ENCODE measurements at regions not wholly inside any gene's neighbourhood (a gene's known extent, or its start where the extent isn't known, plus 50 kb on each side); places are given as distances from the start of the nearest gene placed in this dataset.
"Not testable (repeated sequence)": the region's sequence is repeated elsewhere in the genome, so short reads cannot be mapped to it uniquely, and the experiment has no call there.

DNA sequence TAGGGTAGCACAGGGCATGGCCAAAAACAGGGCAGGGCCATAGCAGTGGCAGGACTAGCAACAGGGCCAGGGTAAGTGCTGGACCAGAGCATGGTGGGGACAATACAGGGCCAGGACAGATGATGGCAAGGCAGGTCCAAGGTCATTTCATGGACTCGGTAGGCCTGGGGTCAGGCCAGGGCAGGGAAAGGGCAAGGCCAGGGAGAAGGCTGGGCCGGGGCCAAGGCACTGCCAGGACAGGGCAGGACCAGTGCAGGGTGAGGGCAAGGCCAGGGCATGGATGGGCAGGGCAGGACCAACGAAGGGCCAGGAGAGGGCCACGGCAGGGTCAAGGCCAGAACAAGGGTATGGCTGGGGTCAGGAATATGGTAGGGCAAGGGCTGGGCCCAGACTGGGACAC, 407.6 kb downstream of the ZNF33B start:
- DNase-seq, ATAC-seq: not testable (repeated sequence)

DNA sequence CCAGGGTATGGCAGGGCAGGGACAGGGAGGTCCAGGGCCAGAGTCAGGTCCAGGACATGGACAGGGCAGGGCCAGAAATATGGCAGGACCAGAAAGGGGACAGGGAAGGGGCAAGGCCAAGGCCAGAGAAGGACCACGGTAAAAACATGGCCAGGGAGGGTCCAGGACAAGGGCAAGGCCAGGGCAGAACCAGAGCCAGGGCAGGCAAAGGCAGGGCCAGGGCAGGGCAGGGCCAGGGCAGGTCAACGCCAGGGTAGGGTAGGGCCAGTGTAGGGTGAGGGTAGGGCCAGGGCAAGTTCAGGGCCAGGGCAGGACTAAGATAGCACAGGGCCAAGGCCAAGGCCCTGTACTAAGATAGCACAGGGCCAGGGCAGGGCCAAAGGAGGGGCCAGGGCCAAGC, 408.3 kb downstream of the ZNF33B start:
- intact Hi-C loops (cut with micrococcal nuclease); DNase-seq; ATAC-seq: not testable (repeated sequence)

More for the DNA sequence above, 407.6 kb downstream of the ZNF33B start:
- intact Hi-C loops (cut with micrococcal nuclease): not testable (repeated sequence)

DNA sequence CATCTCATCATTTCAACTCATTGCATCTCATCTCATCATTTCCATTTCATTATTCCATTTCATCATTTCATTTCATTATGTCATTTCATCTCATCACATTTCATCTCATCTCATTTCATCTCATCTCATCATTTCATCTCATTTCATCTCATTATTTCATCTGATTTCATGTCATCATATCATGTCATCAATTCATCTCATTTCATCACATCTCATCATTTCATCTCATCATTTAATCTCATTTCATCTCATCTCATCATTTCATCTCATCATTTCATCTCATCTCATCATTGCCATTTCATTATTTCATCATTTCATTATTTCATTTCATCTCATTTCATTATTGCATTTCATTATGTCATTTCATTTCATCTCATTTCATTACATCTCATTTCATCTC, 410.5 kb downstream of the ZNF33B start:
- intact Hi-C loops (cut with micrococcal nuclease); DNase-seq; ATAC-seq: not testable (repeated sequence)

DNA sequence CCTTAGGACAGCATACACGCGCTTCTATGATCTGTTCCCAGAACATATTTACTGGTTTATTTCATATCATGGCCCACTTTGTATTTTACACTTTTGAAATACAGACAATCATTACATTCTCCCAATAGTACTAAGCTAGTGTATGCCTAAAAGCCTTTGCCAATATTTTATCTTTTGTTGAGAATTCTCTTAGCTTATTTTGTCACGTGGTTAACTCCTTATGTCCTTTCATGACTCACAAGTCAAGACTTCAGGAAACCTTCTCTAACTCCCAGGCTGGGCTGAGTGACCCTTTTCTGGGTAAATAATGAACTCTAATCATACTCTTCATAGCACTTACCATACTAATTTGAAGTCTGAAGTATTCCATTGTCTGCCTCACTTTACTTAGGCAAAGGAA, 444.8 kb downstream of the ZNF33B start:
- ATAC-seq; intact Hi-C loops (cut with micrococcal nuclease); DNase-seq: not testable (repeated sequence)

DNA sequence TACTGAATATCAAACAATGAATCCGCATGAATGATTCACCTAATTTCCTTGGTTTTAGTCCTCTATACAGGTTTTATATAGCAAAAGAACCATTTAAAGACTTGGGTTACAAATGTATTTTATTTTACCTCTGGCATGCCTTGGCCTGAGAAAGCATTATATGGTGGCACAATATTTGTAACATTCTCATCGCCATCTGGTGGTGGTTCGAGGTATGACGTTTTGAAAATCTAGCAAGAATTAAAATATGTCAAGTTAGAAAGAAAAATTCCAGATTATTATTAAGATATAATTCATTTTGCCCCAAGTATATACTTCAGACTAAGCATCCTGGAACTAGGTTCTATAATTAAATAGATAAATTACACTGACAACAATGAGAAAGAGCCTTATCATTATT, 445.9 kb downstream of the ZNF33B start:
- intact Hi-C loops (cut with micrococcal nuclease); DNase-seq; ATAC-seq: not testable (repeated sequence)

DNA sequence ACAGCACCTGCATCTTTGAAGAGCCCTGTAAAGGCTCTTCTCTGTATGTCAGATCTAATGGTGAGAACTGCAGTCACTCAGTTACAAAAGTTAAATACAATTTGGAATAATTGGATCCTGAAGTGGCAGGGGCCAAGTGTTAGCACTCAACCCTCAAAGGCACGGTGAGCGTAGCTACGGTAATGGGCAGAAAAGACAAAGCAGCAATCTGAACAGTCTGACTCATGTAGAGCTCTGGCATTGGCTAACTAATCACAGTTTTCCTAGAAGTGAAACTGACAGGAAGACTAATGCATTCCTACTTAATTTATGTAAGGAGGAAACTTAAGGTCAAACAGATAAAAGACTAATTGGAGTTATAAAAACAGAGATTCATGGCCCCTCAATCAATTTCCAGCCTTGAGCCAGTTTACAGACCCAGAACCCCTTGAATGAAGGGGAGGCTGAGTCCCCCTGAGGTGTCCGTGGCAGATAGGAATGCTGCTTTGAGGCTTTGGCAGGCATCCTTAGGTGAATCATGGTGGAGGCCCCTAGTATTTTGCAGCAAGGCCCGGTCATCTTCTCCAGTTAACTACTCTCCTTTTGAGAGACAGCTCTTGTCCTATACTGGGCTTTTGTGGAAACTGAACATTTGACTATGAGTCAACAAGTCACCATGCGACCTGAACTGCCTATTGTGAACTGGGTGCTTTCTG, 450.7 kb downstream of the ZNF33B start:
- intact Hi-C loops (cut with micrococcal nuclease); ATAC-seq; DNase-seq: not testable (repeated sequence)

DNA sequence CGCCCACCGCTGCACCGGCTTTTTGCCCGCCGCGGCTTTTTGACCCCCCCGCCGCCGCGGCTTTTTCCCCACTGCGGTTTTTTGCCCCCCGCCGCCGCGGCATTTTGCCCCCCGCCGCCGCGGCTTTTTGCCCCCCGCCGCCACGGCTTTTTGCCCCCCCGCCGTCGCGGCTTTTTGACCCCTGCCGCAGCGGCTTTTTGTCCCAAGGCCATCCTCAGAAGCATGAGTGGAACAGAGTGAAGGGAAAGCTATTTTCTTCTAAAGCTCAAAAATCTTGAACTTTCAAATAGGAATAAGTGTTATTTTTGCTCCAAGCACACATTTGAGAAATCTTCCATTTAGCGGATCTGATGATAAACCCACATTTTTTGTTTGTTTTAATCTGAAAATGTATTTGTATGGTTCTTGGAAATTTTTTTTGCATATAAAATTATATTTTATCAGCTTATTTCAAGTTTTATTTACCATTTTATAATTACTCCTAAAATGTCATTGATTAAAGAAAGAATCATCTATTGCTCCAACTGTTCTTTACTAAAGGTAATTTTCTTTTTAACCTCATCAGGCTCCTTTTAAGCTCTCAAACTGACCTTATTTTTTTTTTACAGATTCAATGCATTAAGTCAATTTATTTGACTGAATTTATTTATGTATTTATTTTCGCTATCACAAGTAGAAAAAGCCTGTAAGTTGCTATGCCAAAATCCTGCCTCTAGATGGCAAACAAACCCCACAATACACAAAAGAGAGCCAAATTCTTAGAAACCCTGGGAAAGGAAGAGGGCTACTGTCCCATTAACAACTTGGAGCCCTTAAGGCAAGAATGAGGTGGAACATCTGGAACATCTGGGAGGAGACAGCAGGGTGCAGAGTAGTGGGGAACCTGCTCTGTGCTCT, 460.3 kb downstream of the ZNF33B start:
- intact Hi-C loops (cut with micrococcal nuclease); ATAC-seq; DNase-seq: not testable (repeated sequence)

DNA sequence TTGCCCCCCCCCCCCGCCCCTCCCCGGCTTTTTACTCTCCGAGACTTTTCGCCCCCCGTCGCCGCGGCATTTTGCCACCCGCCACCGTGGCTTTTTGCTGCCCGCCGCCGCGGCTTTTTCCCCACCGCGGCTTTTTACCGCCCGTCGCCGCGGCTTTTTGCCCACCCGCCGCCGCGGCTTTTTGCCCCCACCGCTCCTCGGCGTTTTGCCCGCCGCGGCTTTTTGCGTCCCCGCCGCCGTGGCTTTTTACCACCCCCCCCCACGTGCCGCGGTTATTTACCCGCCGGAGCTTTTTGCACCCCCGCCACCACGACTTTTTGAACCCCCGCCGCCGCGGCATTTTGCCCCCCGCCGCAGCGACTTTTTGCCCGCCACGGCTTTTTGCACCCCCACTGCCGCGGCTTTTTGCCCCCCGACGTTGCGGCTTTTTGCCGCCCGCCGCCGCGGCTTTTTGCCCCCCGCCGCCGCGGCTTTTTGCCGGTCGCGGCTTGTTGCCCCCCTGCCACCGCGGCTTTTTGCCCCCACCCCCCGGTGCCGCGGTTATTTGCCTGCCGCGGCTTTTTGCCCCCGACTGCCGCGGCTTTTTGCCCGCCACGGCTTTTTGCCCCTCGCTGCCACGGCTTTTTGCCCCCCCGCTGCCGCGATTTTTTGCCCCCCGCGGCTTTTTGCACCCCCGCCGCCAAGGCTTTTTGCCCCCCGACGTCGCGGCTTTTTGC, 461.1 kb downstream of the ZNF33B start:
- no peak for DNase-seq
- intact Hi-C loops (cut with micrococcal nuclease): no loop called here
- no peak for ATAC-seq

DNA sequence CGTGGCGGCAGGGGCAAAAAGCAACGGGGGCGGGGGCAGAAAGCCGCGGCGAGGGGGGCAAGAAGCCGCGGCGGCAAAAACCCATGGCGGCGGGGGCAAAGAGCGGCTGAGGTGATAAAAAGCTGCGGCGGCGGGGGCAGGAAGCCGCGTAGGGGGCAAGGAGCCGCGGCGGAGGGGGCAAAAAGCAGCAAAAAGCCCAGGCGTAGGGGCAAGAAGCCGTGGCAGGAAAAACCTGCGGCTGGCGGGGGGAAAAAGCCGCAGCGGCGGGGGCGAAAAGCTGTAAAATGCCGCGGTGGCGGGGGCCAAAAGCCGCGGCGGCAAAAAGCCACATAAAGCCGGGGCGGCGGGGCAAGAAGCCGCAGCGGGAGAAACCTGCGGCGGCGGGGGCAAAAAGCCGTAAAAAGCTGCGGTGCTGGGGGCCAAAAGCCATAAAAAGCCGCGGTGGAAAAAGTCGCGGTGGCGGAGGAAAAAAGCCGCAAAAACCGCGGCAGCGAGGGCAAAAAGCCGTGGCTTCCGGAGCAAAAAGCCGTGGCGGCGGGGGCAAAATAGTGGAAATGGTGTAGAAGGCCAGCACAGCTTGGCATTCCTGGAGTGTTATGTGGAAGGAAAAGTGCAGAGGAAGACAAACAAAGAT, 487.8 kb downstream of the ZNF33B start:
- DNase-seq: no peak
- ATAC-seq: no peak
- intact Hi-C loops (cut with micrococcal nuclease): no loop called here

DNA sequence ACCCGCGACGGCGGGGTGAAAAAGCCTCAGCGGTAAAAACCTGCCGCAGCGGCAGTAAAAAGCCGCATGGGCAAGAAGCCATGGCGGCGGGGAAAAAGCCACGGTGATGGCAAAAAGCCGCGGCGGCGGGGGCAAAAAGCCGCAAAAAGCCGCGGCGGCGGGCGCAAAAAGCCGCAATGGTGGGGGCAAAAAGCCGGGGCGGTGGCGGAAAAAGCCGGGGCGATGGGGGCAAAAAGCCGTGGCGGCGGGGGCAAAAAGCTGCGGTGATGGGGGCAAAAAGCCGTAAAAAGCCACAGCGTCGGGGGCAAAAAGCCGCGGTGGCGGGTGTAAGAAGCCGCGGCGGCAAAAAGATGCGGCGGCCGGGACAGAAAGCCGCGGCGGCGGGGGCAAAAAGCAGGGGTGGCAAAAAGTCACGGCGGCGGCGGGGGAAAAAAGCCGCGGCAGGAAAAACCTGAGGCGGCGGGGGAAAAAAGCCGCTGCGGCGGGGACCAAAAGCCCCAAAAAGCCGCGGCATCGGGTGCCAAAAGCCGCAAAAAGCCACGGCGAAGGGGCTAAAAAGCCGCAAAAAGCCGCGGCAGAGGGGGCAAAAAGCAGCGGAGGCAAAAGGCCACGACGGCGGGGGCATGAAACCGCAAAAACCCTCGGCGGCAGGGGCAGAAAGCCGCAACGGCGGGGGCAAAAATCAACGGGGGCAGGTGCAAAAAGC, 488.5 kb downstream of the ZNF33B start:
- no peak for ATAC-seq
- DNase-seq: no peak
- intact Hi-C loops (cut with micrococcal nuclease): no loop called here

DNA sequence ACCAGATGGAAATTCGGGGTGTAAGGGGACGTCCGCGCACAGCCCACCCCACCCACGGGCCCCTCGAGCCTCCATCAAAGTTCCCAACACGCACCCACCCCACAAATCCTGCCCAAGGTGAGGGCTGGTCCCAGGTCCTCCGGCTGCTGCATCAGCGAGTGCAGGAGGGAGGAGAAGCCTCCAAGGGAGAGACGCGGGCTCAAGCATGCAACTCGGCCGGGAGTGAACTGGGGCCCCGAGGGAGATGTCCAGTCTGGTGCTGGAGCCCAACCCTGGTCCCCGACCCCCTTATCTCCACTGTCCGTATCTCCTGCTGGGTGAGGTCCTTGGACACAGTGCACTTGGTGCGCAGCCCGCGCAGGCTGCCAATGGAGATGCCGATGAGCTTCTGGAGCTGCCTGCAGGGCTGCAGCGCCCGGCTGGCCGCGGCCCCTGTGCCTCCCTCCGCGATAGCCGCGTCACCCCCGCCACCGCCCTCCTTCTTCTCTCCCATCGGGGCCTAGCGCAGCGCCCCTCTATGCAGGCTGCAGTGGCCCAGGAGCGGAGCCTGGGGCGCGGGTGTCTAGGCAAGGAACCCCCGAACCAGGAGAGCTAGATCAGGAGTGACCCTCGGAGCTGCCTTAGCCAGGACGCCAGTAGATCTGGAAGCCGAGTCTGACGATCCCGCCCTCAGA, 489.2 kb downstream of the ZNF33B start:
- ATAC-seq (no peak), DNase-seq (peak; percentile 42)
- intact Hi-C loops (cut with micrococcal nuclease): no loop called here

DNA sequence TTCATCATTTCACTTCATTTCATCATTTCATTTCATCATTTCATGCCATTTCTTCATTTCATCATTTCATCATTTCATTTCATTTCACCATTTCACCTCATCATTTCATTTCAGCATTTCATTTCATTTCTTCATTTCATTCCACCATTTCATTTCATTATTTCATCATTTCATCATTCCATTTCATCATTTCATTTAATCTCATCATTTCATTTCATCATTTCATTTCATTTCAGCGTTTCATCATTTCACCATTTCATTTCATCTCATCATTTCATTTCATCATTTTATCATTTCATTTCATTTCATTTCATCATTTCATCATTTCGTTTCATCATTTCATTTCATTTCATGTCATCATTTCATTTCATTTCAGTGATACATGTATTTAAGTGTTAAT, 492.2 kb downstream of the ZNF33B start:
- ATAC-seq; DNase-seq; intact Hi-C loops (cut with micrococcal nuclease): not testable (repeated sequence)

DNA sequence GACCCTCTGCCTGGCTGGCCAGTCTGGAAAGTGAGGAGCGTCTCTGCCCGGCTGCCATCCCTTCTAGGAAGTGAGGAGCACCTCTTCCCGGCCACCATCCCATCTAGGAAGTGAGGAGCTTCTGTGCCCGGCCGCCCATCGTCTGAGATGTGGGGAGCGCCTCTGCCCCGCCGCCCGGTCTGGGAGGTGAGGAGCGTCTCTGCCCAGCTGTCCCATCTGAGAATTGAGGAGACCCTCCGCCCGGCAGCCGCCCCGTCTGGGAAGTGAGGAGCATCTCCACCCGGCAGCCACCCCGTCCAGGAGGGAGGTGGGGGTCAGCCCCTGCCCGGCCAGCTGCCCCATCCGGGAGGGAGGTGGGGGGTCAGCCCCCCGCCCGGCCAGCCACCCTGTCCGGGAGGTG, 500.3 kb downstream of the ZNF33B start:
- DNase-seq; ATAC-seq; intact Hi-C loops (cut with micrococcal nuclease): not testable (repeated sequence)

DNA sequence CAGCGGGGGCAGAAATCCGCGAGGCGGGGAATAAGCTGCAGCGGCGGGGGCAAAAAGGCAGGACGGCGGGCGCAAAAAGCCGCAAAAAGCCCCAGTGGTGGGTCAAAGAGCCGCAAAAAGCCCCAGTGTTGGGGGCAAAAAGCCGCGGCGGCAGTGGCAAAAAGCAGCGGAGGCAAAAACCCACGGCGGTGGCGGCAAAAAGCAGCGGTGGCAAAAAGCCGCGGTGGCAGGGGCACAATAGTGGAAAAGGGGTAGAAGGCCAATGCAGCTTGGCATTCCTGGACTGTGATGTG, 525.3 kb downstream of the ZNF33B start:
- no peak for DNase-seq
- no peak for ATAC-seq
- intact Hi-C loops (cut with micrococcal nuclease): no loop called here

DNA sequence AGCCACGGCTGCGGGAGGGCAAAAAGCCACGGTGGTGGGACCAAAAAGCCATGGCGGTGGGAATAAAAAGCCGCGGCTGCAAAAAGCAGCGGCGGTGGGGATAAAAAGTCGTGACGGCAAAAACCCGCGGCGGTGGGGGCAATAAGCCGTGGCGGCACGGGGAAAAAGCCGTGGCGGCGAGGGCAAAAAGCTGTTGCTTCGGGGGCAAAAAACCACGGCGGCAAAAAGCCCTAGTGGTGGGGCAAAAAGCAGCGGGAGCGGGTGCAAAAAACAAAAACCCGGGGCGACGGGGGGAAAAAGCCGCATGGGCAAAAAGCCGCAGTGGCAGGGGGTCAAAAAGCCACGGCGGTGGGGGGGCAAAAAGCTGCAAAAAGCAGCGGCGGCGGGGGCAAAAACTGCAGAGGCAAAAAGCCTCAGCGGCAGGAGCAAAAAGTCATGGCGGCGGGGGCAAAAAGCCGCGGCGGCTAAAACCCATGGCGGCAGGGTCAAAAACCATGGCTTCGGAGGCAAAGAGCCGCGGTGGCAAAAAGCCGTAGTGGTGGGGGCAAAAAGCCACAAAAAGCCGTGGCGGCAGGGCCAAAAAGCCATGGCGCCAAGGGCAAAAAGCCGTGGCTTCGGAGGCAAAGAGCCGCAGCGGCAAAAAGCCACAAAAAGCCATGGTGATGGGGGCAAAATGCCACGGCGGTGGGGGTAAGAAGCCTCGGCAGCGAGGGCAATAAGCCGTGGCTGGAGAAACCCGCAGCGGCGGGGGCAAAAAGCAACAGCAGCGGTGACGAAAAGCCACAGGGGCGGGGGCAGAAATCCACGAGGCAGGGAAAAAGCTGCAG, 525.8 kb downstream of the ZNF33B start:
- ATAC-seq: no peak
- no peak for DNase-seq
- intact Hi-C loops (cut with micrococcal nuclease): no loop called here

DNA sequence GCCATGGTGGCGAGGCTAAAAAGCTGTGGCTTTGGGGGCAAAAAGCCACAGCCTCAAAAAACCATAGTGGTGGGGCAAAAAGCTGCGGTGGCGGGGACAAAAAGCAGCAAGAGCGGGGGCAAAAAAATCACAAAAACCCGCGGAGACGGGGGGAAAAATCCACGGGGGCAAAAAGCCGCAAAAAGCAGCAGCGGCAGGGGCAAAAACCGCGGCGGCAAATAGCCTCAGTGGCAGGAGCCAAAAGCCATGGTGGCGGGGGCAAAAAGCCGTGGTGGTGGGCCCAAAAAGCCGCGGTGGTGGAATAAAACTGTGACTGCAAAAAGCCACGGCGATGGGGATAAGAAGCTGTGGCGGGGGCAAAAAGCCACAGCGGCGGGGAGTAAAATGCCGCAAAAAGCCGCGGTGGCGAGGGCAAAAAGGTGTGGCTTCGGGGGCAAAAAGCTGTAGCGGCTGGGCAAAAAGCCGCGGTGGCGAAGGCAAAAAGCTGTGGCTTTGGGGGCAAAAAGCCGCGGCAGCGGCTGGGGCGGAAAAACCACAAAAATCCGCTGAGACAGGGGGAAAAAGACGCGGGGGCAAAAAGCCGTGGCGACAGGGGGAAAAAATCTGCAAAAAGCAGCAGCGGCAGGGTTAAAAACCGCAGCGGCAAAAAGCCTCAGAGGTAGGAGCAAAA, 526.6 kb downstream of the ZNF33B start:
- ATAC-seq (no peak), DNase-seq (no peak)
- intact Hi-C loops (cut with micrococcal nuclease): no loop called here

DNA sequence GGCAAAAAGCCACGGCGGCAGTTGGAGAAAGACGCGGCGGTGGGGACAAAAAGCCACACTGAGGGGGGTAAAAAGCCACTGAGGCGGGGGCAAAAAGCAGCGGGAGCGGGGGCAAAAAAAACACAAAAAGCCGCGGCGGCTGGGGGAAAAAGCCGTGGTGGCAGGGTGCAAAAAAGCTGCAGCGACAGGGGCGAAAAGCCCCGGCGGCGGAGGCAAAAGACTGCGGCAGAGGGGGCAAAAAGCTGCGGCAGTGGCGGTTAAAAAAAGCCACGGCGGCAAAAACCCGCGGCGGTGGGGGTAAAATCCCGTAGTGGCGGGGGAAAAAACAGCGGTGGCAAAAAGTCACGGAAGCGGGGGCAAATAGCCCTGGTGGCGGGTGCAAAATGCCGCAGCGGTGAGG, 527.3 kb downstream of the ZNF33B start:
- intact Hi-C loops (cut with micrococcal nuclease): no loop called here
- DNase-seq (no peak), ATAC-seq (no peak)
